ENCODE measurements at regions not wholly inside any gene's neighbourhood (a gene's known extent, or its start where the extent isn't known, plus 50 kb on each side); places are given as distances from the start of the nearest gene placed in this dataset.

DNA sequence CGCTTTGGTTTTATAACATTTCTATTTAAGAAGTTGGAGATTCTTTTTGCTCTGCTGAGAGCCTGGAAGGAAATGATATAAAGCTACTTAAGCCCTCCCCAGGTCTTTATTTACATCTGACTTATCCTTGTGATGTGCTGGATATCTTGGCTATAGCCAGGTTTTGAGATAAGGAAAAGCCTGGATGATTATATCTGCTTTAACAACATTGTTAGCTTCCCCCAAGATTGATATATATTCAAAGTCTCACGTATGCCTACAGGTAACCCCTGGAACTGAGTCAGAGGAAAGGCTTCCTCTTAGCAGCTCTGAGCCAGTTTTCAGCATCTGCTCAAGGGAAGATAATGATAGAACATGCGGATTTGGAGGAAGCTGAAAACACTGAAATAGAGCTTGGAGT lies 61.5 kb upstream of the CRBN start:
- H2AFZ ChIP-seq (ENCODE audit: low read length) = no peak overlapping the region
- no peaks in the 10 kb centered on the region for H3K36me3 ChIP-seq (ENCODE audit: control insufficient read depth in 2 of 4, insufficient read depth in 4 of 4, low read length in 3 of 4)
- no peak overlapping the region for H4K91ac ChIP-seq (replicated peaks; ENCODE audit: insufficient read length, low read length)
- no peak overlapping the region for H2BK15ac ChIP-seq (ENCODE audit: low read length)
- FAIRE-seq = no peak
- WGBS, 2 experiments (ENCODE audit: extremely low coverage in 1 of 2, insufficient coverage in 1 of 2, insufficient read length in 1 of 2, insufficient replicate concordance in 2 of 2, low coverage in 1 of 2, low lambda C conversion rate in 2 of 2, missing lambda C conversion rate in 1 of 2) = 93% methylated on average over 3 of the region's 3 CpGs; no CpG with 5 or more reads in 1 of the 2 experiments
- no peaks in the 10 kb centered on the region for H3K79me1 ChIP-seq (ENCODE audit: low read depth, low read length)
- H3K9me3 ChIP-seq (ENCODE audit: insufficient read depth in 2 of 2, low read depth in 1 of 2, low read length in 1 of 2) = no peaks in the 10 kb centered on the region
- H3K27ac ChIP-seq (ENCODE audit: low read depth, low read length) = no peak overlapping the region
- no peak overlapping the region for H3K4me2 ChIP-seq (ENCODE audit: insufficient read depth in 1 of 2, low read depth in 2 of 2, low read length in 2 of 2)
- no peak overlapping the region for H2BK20ac ChIP-seq (ENCODE audit: low read length)
- CTCF ChIA-PET (ENCODE audit: partially characterized antibody) = interaction anchor here (0.7 to 1.0 kb wide), 3 partner anchors 10 to 1048 kb away, joined by 3 to 7 read pairs (median 5); no protein-coding TSS in a partner anchor
- no peak overlapping the region for H4K5ac ChIP-seq (ENCODE audit: insufficient read length, low read depth, low read length)
- no peaks in the 10 kb centered on the region for H3K23me2 ChIP-seq (ENCODE audit: low read depth, low read length)
- no peak overlapping the region for H3K56ac ChIP-seq (replicated peaks; ENCODE audit: insufficient read length, low read depth, low read length)
- H3K14ac ChIP-seq (ENCODE audit: insufficient read length) = no peak overlapping the region
- no peak overlapping the region for H2BK5ac ChIP-seq (ENCODE audit: low read depth, low read length)
- DNase-seq (ENCODE audit: low read depth in 1 of 2, low spot score in 2 of 2) = no peak
- H3K9ac ChIP-seq (replicated peaks in 1 of 4; ENCODE audit: extremely low read depth in 1 of 4, low read depth in 3 of 4, low read length in 3 of 4) = no peak overlapping the region
- no peaks in the 10 kb centered on the region for H3K79me2 ChIP-seq (ENCODE audit: control insufficient read depth in 1 of 2, insufficient read depth in 2 of 2, low read length in 2 of 2)
- TF ChIP-seq SP4 (IDR thresholded peaks at IDR 0.05; ENCODE audit: low read length) (no peak), SAP30 (IDR thresholded peaks at IDR 0.05; ENCODE audit: insufficient read depth, insufficient replicate concordance, low read length) (no peak), SIN3A (conservative IDR thresholded peaks at IDR 0.05 in 1 of 2, IDR thresholded peaks at IDR 0.05 in 1 of 2; ENCODE audit: low read depth in 1 of 2, low read length in 2 of 2) (no peak), PHF8 (conservative IDR thresholded peaks at IDR 0.05; ENCODE audit: low read depth, low read length) (no peak), SUZ12 (IDR thresholded peaks at IDR 0.05; ENCODE audit: low read length) (no peak), KDM5A (IDR thresholded peaks at IDR 0.05; ENCODE audit: low read length) (no peak)
- H3K4me1 ChIP-seq (replicated peaks in 1 of 4; ENCODE audit: control insufficient read depth in 3 of 4, insufficient read depth in 4 of 4, low read length in 3 of 4) = no peaks in the 10 kb centered on the region
- no peak overlapping the region for H2BK12ac ChIP-seq (ENCODE audit: low read depth, low read length)
- no peak overlapping the region for H3K18ac ChIP-seq (ENCODE audit: extremely low read depth, low read length)
- no peak overlapping the region for H3K4me3 ChIP-seq (ENCODE audit: extremely low read depth in 1 of 4, insufficient read depth in 2 of 4, low read depth in 3 of 4, low read length in 4 of 4)
- POLR2A ChIA-PET (ENCODE audit: partially characterized antibody) = no interaction called here
- H2AK5ac ChIP-seq (ENCODE audit: low read depth, low read length) = no peak overlapping the region
- no peak overlapping the region for H4K8ac ChIP-seq (ENCODE audit: extremely low read depth, insufficient read depth, low read length)
- no peaks in the 10 kb centered on the region for H3K27me3 ChIP-seq (replicated peaks in 1 of 4; ENCODE audit: control insufficient read depth in 3 of 4, extremely low read depth in 1 of 4, insufficient read depth in 3 of 4, low read length in 3 of 4)
- no peaks in the 10 kb centered on the region for H4K20me1 ChIP-seq (replicated peaks in 1 of 2; ENCODE audit: control insufficient read depth in 1 of 2, insufficient read depth in 2 of 2, low read length in 2 of 2)
- H2BK120ac ChIP-seq (replicated peaks; ENCODE audit: low read depth, low read length) = no peak overlapping the region
- H3K23ac ChIP-seq (ENCODE audit: insufficient read length) = no peak overlapping the region
- H3K4ac ChIP-seq (replicated peaks; ENCODE audit: insufficient read length, low read depth, low read length) = no peak overlapping the region

Measured in H1 (cell line).